A549 (cell line): ENCODE measurements at regions not wholly inside any gene's neighbourhood (a gene's known extent, or its start where the extent isn't known, plus 50 kb on each side); places are given as distances from the start of the nearest gene placed in this dataset.

Source experiments
- ATAC-seq, 2 experiments: fragments of 200-7000 bp in 1 of 2; fragments of >200 bp in 1 of 2; cut with Nextera tagmentation in 1 of 2; cut with Tn5 transposase in 1 of 2; 3 replicates each; pipeline versions ENCODE4 v1.8.0 to v1.9.1; 2018 to 2020; ENCODE audit warnings: mild to moderate bottlenecking in 1 of 2, moderate library complexity in 1 of 2
- CTCF ChIA-PET: fragments of 300-600 bp; sonication (Branson Sonifier 250); formaldehyde crosslinking; extraction: SDS; loops from one replicate; lab custom pipeline; 2021; ENCODE audit warnings: antibody characterized with exemption, inconsistent platforms; lab: Yijun Ruan, JAX
- POLR2A ChIA-PET: fragments of 350-600 bp; formaldehyde crosslinking; extraction: SDS; loops from one replicate; lab custom pipeline; 2021; ENCODE audit warnings: antibody characterized with exemption, inconsistent platforms; lab: Yijun Ruan, JAX
- DNase-seq, 2 experiments: peaks; one replicate each; pipeline versions ENCODE4 v3.0.0 to v3.0.0-alpha.2; 2011 to 2016; ENCODE audit warnings: low read depth in 1 of 2, low spot score in 1 of 2
- FAIRE-seq: peaks from 2 replicates; lab custom pipeline; 2011; peaks lifted over from hg19 to GRCh38; lab: Jason Lieb, UNC
- H3K27ac ChIP-seq, 2 experiments: fragments of >200 bp; sonication (Bioruptor Twin); formaldehyde crosslinking; 3 replicates each; pipeline ENCODE4 v1.5.1; 2016 to 2017
- H3K4me1 ChIP-seq: fragments of >200 bp; sonication (Bioruptor Twin); formaldehyde crosslinking; 3 replicates; pipeline ENCODE4 v1.6.1; 2016
- H3K4me2 ChIP-seq: fragments of >200 bp; sonication (Bioruptor Twin); formaldehyde crosslinking; 3 replicates; pipeline ENCODE4 v1.6.1; 2016
- H3K4me3 ChIP-seq: fragments of >200 bp; sonication (Bioruptor Twin); formaldehyde crosslinking; 3 replicates; pipeline ENCODE4 v1.5.1; 2016
- H3K9me3 ChIP-seq: fragments of >200 bp; sonication (Bioruptor Twin); formaldehyde crosslinking; 3 replicates; pipeline ENCODE4 v1.6.1; 2016
- CEBPB ChIP-seq, 2 experiments: fragments of >200 bp in 1 of 2; sonication (Bioruptor Twin) in 1 of 2; formaldehyde crosslinking in 1 of 2; IDR thresholded peaks; 2 replicates each; pipeline ENCODE4 v1.6.1; 2012 to 2016
- CHD2 ChIP-seq: fragments of 150-350 bp; IDR thresholded peaks from 2 replicates; pipeline ENCODE4 v1.6.1; 2014; ENCODE audit warnings: low read length; ENCODE audit not compliant: partially characterized antibody
- EHF ChIP-seq: fragments of 250-450 bp; sonication (Bioruptor Pico); IDR thresholded peaks from 2 replicates; pipeline ENCODE4 v1.5.0; 2020; ENCODE audit warnings: mild to moderate bottlenecking
- EP300 ChIP-seq, 2 experiments: fragments of >200 bp; sonication (Bioruptor Twin); formaldehyde crosslinking; IDR thresholded peaks; 2 replicates in 1 of 2; 3 replicates in 1 of 2; pipeline ENCODE4 v1.6.1; 2016 to 2017
- ESRRA ChIP-seq: fragments of 150-350 bp; IDR thresholded peaks from 2 replicates; pipeline ENCODE4 v1.6.1; 2014; ENCODE audit warnings: mild to moderate bottlenecking, low read length, borderline replicate concordance
- FOSL2 ChIP-seq, 2 experiments: fragments of 450-650 bp in 1 of 2; fragments of >200 bp in 1 of 2; sonication (Bioruptor Twin) in 1 of 2; formaldehyde crosslinking; IDR thresholded peaks; 2 replicates each; pipeline versions ENCODE4 v1.5.0 to v1.6.1; 2016 to 2020; ENCODE audit warnings: mild to moderate bottlenecking in 1 of 2, moderate library complexity in 1 of 2
- GATA3 ChIP-seq: IDR thresholded peaks from 2 replicates; pipeline ENCODE4 v1.6.1; 2012; ENCODE audit warnings: borderline replicate concordance
- HDAC2 ChIP-seq: fragments of 200-600 bp; sonication (generic); IDR thresholded peaks from 2 replicates; pipeline ENCODE4 v1.6.1; 2016
- HEYL ChIP-seq: fragments of 250-450 bp; sonication (Bioruptor Pico); IDR thresholded peaks from 2 replicates; pipeline ENCODE4 v1.8.0; 2021; ENCODE audit warnings: mild to moderate bottlenecking, moderate library complexity
- HOXB13 ChIP-seq: fragments of 250-450 bp; sonication (Bioruptor Pico); IDR thresholded peaks from 2 replicates; pipeline ENCODE4 v1.5.0; 2020; ENCODE audit warnings: low read depth, mild to moderate bottlenecking, moderate library complexity
- JUNB ChIP-seq: fragments of >200 bp; sonication (Bioruptor Twin); formaldehyde crosslinking; IDR thresholded peaks from 2 replicates; pipeline ENCODE4 v1.6.1; 2016
- MAFK ChIP-seq: fragments of 450-650 bp; IDR thresholded peaks from 2 replicates; pipeline ENCODE4 v1.6.1; 2014; ENCODE audit not compliant: partially characterized antibody
- MYC ChIP-seq: IDR thresholded peaks from 2 replicates; pipeline ENCODE4 v1.6.1; 2012; ENCODE audit warnings: mild to moderate bottlenecking, inconsistent platforms, low read length, improper control_type of control experiment, borderline replicate concordance
- NFE2L2 ChIP-seq: fragments of 150-350 bp; conservative IDR thresholded peaks from 2 replicates; pipeline ENCODE4 v1.6.1; 2014; ENCODE audit warnings: low read length
- NPAS2 ChIP-seq: fragments of 250-450 bp; sonication (Bioruptor Pico); IDR thresholded peaks from 2 replicates; pipeline ENCODE4 v1.8.0; 2022; ENCODE audit warnings: mild to moderate bottlenecking, moderate library complexity, borderline replicate concordance
- PHF8 ChIP-seq: fragments of 200-600 bp; sonication (generic); IDR thresholded peaks from 2 replicates; pipeline ENCODE4 v1.6.1; 2016; ENCODE audit warnings: low read depth, mild to moderate bottlenecking, antibody characterized with exemption, moderate library complexity, borderline replicate concordance
- POLR2A ChIP-seq: IDR thresholded peaks from 2 replicates; pipeline ENCODE4 v1.6.1; 2012; ENCODE audit warnings: mild to moderate bottlenecking, low read length
- POLR2AphosphoS2 ChIP-seq: conservative IDR thresholded peaks from 2 replicates; pipeline ENCODE4 v1.6.1; 2012; ENCODE audit warnings: low read length, improper control_type of control experiment, inconsistent platforms
- RARB ChIP-seq: fragments of 250-450 bp; sonication (Bioruptor Pico); IDR thresholded peaks from 2 replicates; pipeline ENCODE4 v1.8.0; 2021; ENCODE audit warnings: mild to moderate bottlenecking, moderate library complexity
- RFX5 ChIP-seq: fragments of 450-650 bp; IDR thresholded peaks from 2 replicates; pipeline ENCODE4 v1.7.1; 2014; ENCODE audit warnings: antibody characterized with exemption, mild to moderate bottlenecking, moderate library complexity
- SMC3 ChIP-seq: fragments of >200 bp; sonication (Bioruptor Twin); formaldehyde crosslinking; IDR thresholded peaks from 3 replicates; pipeline ENCODE4 v1.6.1; 2018; ENCODE audit warnings: inconsistent platforms
- SREBF2 ChIP-seq: fragments of 450-650 bp; IDR thresholded peaks from 2 replicates; pipeline ENCODE4 v1.6.1; 2014; ENCODE audit warnings: mild to moderate bottlenecking, moderate library complexity
- ZC3H11A ChIP-seq: fragments of 450-650 bp; IDR thresholded peaks from 2 replicates; pipeline ENCODE4 v1.6.1; 2014; ENCODE audit warnings: antibody characterized with exemption, mild to moderate bottlenecking
- ZNF302 ChIP-seq: fragments of 250-450 bp; sonication (Bioruptor Pico); IDR thresholded peaks from 2 replicates; pipeline ENCODE4 v1.9.0; 2021; ENCODE audit warnings: inconsistent platforms, mild to moderate bottlenecking, moderate library complexity
- WGBS: methylation state at CpG from one replicate; pipeline ENCODE4 v1.1.6; 2017; ENCODE audit errors: missing lambda C conversion rate; 5-methylcytosine and 5-hydroxymethylcytosine counted together
- TF ChIP-seq, protein P1 (sequence below): fragments of 450-650 bp; IDR thresholded peaks from 2 replicates; pipeline ENCODE4 v1.6.1; 2014; ENCODE audit warnings: antibody characterized with exemption
- TF ChIP-seq, protein P2 (sequence below): fragments of 250-450 bp; sonication (Bioruptor Pico); IDR thresholded peaks from 2 replicates; pipeline ENCODE4 v1.5.0; 2020; ENCODE audit warnings: low read depth, mild to moderate bottlenecking, moderate library complexity
- TF ChIP-seq, protein P3 (sequence below): IDR thresholded peaks from 2 replicates; pipeline ENCODE4 v1.6.1; 2012; ENCODE audit warnings: low read depth, borderline replicate concordance
- TF ChIP-seq, protein P4 (sequence below): fragments of >200 bp; sonication (Bioruptor Twin); formaldehyde crosslinking; IDR thresholded peaks from 3 replicates; pipeline ENCODE4 v1.5.1; 2016
- TF ChIP-seq, protein P5 (sequence below): IDR thresholded peaks from 2 replicates; pipeline ENCODE4 v1.6.1; 2012
- TF ChIP-seq, protein P6 (sequence below): IDR thresholded peaks from 2 replicates; pipeline ENCODE4 v1.6.1; 2012

DNA sequence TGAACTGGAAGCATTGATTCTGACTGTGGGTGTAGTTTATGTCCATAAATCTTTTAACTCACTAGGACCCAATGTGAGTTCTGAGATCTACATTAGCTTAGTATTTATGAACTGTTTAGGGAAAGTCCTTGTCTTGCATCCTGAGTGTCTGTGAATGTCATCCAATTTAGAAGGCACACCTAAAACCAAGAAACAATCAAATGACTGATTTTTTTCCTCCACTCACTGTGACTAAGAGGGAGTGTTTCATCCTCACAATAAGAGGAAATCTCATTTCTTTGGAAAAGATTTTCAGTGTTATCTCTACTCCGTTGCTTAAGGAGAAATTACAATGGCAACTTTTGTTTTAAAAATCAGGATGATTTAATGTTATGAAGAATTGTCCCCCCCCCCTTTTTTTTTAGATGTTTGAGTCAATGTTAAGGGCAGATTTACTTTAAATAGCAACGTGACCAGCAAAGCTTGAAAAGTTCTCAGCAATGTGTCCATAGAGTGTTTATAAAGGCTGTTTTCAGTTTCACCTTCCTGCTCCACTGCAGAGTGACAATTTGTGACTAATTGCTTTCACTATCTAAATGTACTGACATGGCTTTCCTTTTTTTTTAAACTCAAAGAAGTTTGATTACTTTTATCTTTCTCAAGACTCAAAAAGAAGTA lies 173.0 kb downstream of the SPCS3 start (continued):
- TF ChIP-seq, protein P1, sequence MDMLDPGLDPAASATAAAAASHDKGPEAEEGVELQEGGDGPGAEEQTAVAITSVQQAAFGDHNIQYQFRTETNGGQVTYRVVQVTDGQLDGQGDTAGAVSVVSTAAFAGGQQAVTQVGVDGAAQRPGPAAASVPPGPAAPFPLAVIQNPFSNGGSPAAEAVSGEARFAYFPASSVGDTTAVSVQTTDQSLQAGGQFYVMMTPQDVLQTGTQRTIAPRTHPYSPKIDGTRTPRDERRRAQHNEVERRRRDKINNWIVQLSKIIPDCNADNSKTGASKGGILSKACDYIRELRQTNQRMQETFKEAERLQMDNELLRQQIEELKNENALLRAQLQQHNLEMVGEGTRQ: no peak
- no peak for TF ChIP-seq HDAC2
- TF ChIP-seq SMC3: no peak
- no peak for TF ChIP-seq NPAS2 (CRISPR knock-in tag)

DNA sequence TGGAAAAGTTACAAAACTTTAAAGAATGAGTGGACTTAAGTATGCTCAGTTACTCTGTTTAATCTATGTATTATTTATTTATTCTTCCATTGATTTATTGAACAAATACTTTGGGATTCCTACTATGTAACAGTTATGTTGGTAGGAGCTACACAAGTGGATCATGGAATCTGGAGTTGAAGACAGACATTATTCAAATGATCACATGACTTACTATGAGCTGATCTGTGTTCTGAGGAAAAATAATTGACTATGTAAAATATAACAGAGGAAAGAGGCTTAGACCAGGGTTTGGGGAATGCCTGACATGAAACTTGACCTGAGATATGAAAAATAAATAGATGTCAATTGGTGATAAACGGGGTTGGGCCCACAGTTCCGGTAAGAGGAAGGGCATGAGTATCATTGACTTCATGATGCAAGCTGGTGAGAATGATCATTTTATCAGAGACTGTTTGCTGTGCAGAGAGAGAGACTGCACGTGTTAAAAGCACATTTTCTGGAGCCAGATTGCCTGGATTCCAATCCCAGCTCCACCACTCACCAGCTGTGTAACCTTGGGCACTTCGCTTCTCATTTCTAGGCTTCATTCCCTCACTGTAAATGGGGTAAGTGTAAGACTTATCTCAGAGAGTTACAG lies 179.0 kb downstream of the SPCS3 start:
- no peak for FAIRE-seq
- ATAC-seq: peak; percentile 45 to 54; a peak in 4 of 6 replicates
- peak overlapping the region; percentile 62 to 82 for H3K27ac ChIP-seq

DNA sequence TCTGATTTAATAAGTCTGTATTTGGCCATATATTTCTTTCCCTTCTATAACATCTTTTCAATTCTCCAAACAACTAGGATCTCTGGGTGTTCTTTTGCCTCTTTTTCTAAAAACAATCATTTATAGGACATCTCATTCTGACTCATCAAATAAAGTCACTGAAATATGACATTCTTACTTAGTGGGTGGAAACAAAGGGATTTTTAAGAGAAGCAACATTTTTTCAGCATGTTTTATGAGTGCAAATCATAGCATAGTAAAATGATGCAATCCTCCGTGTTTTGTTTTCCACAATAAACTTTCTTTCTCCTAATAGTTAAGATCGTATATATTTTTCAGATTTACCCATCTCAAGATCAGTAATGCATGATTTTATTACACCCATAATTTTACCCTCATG lies 179.8 kb downstream of the SPCS3 start:
- peak overlapping the region; percentile 72 for H3K4me2 ChIP-seq
- DNase-seq (peak in 1 of 2 experiments; percentile 33), ATAC-seq (peak in 1 of 2 experiments; percentile 30; a peak in 1 of 6 replicates), FAIRE-seq (no peak)
- peak overlapping the region; percentile 62 to 79; a peak in 4 of 6 replicates for H3K27ac ChIP-seq
- peaks cover 15% of the 10 kb centered on the region; the same call in 2 of the 3 replicates for H3K4me1 ChIP-seq
- POLR2A ChIA-PET: no interaction called here
- H3K9me3 ChIP-seq: no peaks in the 10 kb centered on the region
- CTCF ChIA-PET: no interaction called here
- H3K4me3 ChIP-seq: peak overlapping the region; percentile 11; the same call in 1 of the 3 replicates
- 4% methylated on average over 2 of the region's 2 CpGs for WGBS
- no peak for TF ChIP-seq ZC3H11A
- peak; percentile 57 for TF ChIP-seq FOSL2 (IDR thresholded peaks at IDR 0.05)
- peak; percentile 67 for TF ChIP-seq FOSL2 (CRISPR knock-in tag; IDR thresholded peaks at IDR 0.05)
- peak; percentile 38; the same call in 1 of the 2 replicates for TF ChIP-seq GATA3
- TF ChIP-seq ZNF302: no peak
- TF ChIP-seq CHD2: no peak
- TF ChIP-seq JUNB: peak; percentile 65
- TF ChIP-seq SREBF2: no peak
- no peak for TF ChIP-seq POLR2AphosphoS2
- TF ChIP-seq CEBPB (IDR thresholded peaks at IDR 0.05): peak; percentile 54 to 80; a peak in 3 of 4 replicates
- no peak for TF ChIP-seq PHF8
- TF ChIP-seq, protein P2, sequence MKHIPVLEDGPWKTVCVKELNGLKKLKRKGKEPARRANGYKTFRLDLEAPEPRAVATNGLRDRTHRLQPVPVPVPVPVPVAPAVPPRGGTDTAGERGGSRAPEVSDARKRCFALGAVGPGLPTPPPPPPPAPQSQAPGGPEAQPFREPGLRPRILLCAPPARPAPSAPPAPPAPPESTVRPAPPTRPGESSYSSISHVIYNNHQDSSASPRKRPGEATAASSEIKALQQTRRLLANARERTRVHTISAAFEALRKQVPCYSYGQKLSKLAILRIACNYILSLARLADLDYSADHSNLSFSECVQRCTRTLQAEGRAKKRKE (CRISPR knock-in tag): no peak
- TF ChIP-seq, protein P3, sequence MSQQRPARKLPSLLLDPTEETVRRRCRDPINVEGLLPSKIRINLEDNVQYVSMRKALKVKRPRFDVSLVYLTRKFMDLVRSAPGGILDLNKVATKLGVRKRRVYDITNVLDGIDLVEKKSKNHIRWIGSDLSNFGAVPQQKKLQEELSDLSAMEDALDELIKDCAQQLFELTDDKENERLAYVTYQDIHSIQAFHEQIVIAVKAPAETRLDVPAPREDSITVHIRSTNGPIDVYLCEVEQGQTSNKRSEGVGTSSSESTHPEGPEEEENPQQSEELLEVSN: no peak
- TF ChIP-seq HOXB13 (CRISPR knock-in tag): no peak

More for the DNA sequence above, 179.0 kb downstream of the SPCS3 start:
- CTCF ChIA-PET: no interaction called here
- 13% methylated on average over 4 of the region's 4 CpGs for WGBS
- TF ChIP-seq, protein P3: no peak
- TF ChIP-seq ESRRA: no peak
- TF ChIP-seq, protein P4, sequence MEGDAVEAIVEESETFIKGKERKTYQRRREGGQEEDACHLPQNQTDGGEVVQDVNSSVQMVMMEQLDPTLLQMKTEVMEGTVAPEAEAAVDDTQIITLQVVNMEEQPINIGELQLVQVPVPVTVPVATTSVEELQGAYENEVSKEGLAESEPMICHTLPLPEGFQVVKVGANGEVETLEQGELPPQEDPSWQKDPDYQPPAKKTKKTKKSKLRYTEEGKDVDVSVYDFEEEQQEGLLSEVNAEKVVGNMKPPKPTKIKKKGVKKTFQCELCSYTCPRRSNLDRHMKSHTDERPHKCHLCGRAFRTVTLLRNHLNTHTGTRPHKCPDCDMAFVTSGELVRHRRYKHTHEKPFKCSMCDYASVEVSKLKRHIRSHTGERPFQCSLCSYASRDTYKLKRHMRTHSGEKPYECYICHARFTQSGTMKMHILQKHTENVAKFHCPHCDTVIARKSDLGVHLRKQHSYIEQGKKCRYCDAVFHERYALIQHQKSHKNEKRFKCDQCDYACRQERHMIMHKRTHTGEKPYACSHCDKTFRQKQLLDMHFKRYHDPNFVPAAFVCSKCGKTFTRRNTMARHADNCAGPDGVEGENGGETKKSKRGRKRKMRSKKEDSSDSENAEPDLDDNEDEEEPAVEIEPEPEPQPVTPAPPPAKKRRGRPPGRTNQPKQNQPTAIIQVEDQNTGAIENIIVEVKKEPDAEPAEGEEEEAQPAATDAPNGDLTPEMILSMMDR: no peak
- TF ChIP-seq MYC: no peak
- no peak for TF ChIP-seq MAFK
- no peak for TF ChIP-seq NFE2L2
- TF ChIP-seq, protein P5, sequence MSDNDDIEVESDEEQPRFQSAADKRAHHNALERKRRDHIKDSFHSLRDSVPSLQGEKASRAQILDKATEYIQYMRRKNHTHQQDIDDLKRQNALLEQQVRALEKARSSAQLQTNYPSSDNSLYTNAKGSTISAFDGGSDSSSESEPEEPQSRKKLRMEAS: peak; percentile 42
- no peak for TF ChIP-seq HEYL (CRISPR knock-in tag)
- TF ChIP-seq EP300 (IDR thresholded peaks at IDR 0.05): 0 out of 5 replicates have a peak, but pooled peaks of 1 of the 2 experiments have one; percentile 40
- TF ChIP-seq RARB (CRISPR knock-in tag): no peak
- peak; percentile 22; the same call in 1 of the 2 replicates for TF ChIP-seq GATA3
- TF ChIP-seq EHF (CRISPR knock-in tag): no peak
- no peak for TF ChIP-seq POLR2A
- no peak for TF ChIP-seq RFX5
- TF ChIP-seq JUNB: no peak
- TF ChIP-seq, protein P6, sequence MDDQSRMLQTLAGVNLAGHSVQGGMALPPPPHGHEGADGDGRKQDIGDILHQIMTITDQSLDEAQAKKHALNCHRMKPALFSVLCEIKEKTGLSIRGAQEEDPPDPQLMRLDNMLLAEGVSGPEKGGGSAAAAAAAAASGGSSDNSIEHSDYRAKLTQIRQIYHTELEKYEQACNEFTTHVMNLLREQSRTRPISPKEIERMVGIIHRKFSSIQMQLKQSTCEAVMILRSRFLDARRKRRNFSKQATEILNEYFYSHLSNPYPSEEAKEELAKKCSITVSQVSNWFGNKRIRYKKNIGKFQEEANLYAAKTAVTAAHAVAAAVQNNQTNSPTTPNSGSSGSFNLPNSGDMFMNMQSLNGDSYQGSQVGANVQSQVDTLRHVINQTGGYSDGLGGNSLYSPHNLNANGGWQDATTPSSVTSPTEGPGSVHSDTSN: no peak
- TF ChIP-seq, all 56 proteins: peak for 3
- Histone ChIP-seq H3K9me3 (no peaks in the 10 kb centered on the region), H3K4me2 (peak overlapping the region; percentile 72), H3K4me3 (no peak overlapping the region), H3K4me1 (peaks cover 15% of the 10 kb centered on the region; the same call in 2 of the 3 replicates)
- POLR2A ChIA-PET: interaction anchor here (0.9 kb wide), 1 partner anchor 55 kb away, joined by 3 read pairs; no protein-coding TSS in a partner anchor
- DNase-seq: peak in 1 of 2 experiments; percentile 65
